IMR-90 (cell line): ENCODE measurements at regions not wholly inside any gene's neighbourhood (a gene's known extent, or its start where the extent isn't known, plus 50 kb on each side); places are given as distances from the start of the nearest gene placed in this dataset.

Experiments used
- ATAC-seq: fragments of 200-7000 bp; cut with Tn5 transposase; 2 replicates; pipeline ENCODE4 v1.9.1; 2020; ENCODE audit warnings: low read depth, mild to moderate bottlenecking, moderate library complexity
- BruUV-seq: library from RNA; stranded (reverse); fragments of 400-500 nt; replicated peaks from 2 replicates; lab custom pipeline; 2021; lab: Mats Ljungman, UMichigan
- CTCF ChIA-PET: fragments of 300-600 bp; formaldehyde crosslinking; extraction: SDS; loops from one replicate; lab custom pipeline; 2021; ENCODE audit warnings: antibody characterized with exemption; lab: Yijun Ruan, JAX
- POLR2A ChIA-PET: fragments of 300-600 bp; sonication (Branson Sonifier 250); formaldehyde crosslinking; loops from one replicate; lab custom pipeline; 2022; ENCODE audit warnings: antibody characterized with exemption; ENCODE audit not compliant: unreplicated experiment; lab: Charles Lee
- DNase-seq: peaks from one replicate; pipeline ENCODE4 v3.0.0; 2013
- H2AFZ ChIP-seq: replicated peaks from 2 replicates; pipeline ENCODE3; 2013; ENCODE audit warnings: low read length, mild to moderate bottlenecking; ENCODE audit not compliant: poor library complexity
- H2AK5ac ChIP-seq: 2 replicates; pipeline ENCODE4 v1.6.1; 2013; ENCODE audit warnings: low read depth, low read length, inconsistent platforms
- H2AK9ac ChIP-seq: replicated peaks from 2 replicates; pipeline ENCODE3; 2013; ENCODE audit warnings: mild to moderate bottlenecking, low read depth, low read length, moderate library complexity; ENCODE audit not compliant: poor library complexity
- H2BK120ac ChIP-seq: 2 replicates; pipeline ENCODE4 v1.6.1; 2013; ENCODE audit warnings: low read depth, low read length, inconsistent platforms
- H2BK15ac ChIP-seq: 3 replicates; pipeline ENCODE4 v1.6.1; 2013; ENCODE audit warnings: low read depth, low read length, inconsistent platforms
- H2BK20ac ChIP-seq: 2 replicates; pipeline ENCODE4 v1.6.1; 2013; ENCODE audit warnings: low read depth, mild to moderate bottlenecking, inconsistent platforms, low read length, moderate library complexity
- H2BK5ac ChIP-seq: 2 replicates; pipeline ENCODE4 v1.6.1; 2013; ENCODE audit warnings: mild to moderate bottlenecking, low read depth, low read length, inconsistent platforms; ENCODE audit not compliant: poor library complexity, severe bottlenecking
- H3K14ac ChIP-seq: replicated peaks from 2 replicates; pipeline ENCODE4 v1.6.1; 2013; ENCODE audit warnings: low read depth, low read length, inconsistent platforms
- H3K18ac ChIP-seq: 2 replicates; pipeline ENCODE4 v1.6.1; 2013; ENCODE audit warnings: low read depth, low read length, control low read depth
- H3K23ac ChIP-seq: 2 replicates; pipeline ENCODE4 v1.6.1; 2013; ENCODE audit warnings: low read depth, low read length, inconsistent platforms
- H3K27ac ChIP-seq: 2 replicates; pipeline ENCODE4 v1.5.1; 2013; ENCODE audit warnings: mild to moderate bottlenecking, control low read depth, low read length; ENCODE audit not compliant: insufficient read depth
- H3K27me3 ChIP-seq: 2 replicates; pipeline ENCODE4 v1.6.1; 2013; ENCODE audit warnings: low read length; ENCODE audit not compliant: control insufficient read depth, insufficient read depth
- H3K36me3 ChIP-seq: 2 replicates; pipeline ENCODE4 v1.6.1; 2013; ENCODE audit warnings: low read length, mixed read lengths; ENCODE audit not compliant: control insufficient read depth, insufficient read depth
- H3K4ac ChIP-seq: 2 replicates; pipeline ENCODE4 v1.6.1; 2013; ENCODE audit warnings: low read depth, low read length, inconsistent platforms
- H3K4me1 ChIP-seq: 2 replicates; pipeline ENCODE4 v1.6.1; 2013; ENCODE audit warnings: low read length, mixed read lengths; ENCODE audit not compliant: control insufficient read depth, insufficient read depth
- H3K4me2 ChIP-seq: 2 replicates; pipeline ENCODE4 v1.6.1; 2013; ENCODE audit warnings: low read depth, mild to moderate bottlenecking, control low read depth, low read length, moderate library complexity
- H3K4me3 ChIP-seq: 2 replicates; pipeline ENCODE4 v1.5.1; 2013; ENCODE audit warnings: low read depth, mild to moderate bottlenecking, control low read depth, low read length, moderate library complexity; ENCODE audit not compliant: insufficient read depth
- H3K56ac ChIP-seq: 2 replicates; pipeline ENCODE4 v1.6.1; 2013; ENCODE audit warnings: low read length, inconsistent platforms; ENCODE audit not compliant: insufficient read depth; ENCODE audit errors: extremely low read depth
- H3K79me1 ChIP-seq, 2 experiments: 2 replicates each; pipeline ENCODE4 v1.6.1; 2013; ENCODE audit warnings: low read length in 2 of 2, inconsistent platforms in 1 of 2, low read depth in 1 of 2
- H3K9ac ChIP-seq: 2 replicates; pipeline ENCODE4 v1.6.1; 2013; ENCODE audit warnings: low read depth, low read length, control low read depth
- H3K9me1 ChIP-seq: 2 replicates; pipeline ENCODE4 v1.6.1; 2013; ENCODE audit warnings: low read length, inconsistent platforms; ENCODE audit not compliant: insufficient read depth
- H3K9me3 ChIP-seq: 2 replicates; pipeline ENCODE4 v1.6.1; 2013; ENCODE audit warnings: low read length; ENCODE audit not compliant: control insufficient read depth, insufficient read depth
- H4K20me1 ChIP-seq: 2 replicates; pipeline ENCODE4 v1.6.1; 2013; ENCODE audit warnings: low read length, inconsistent platforms; ENCODE audit not compliant: insufficient read depth
- H4K5ac ChIP-seq: 2 replicates; pipeline ENCODE4 v1.6.1; 2013; ENCODE audit warnings: mild to moderate bottlenecking, low read depth, low read length, control low read depth
- H4K8ac ChIP-seq, 2 experiments: 2 replicates each; pipeline ENCODE4 v1.6.1; 2013; ENCODE audit warnings: low read depth in 2 of 2, low read length in 2 of 2, control low read depth in 1 of 2, inconsistent platforms in 1 of 2
- H4K91ac ChIP-seq: 2 replicates; pipeline ENCODE4 v1.6.1; 2013; ENCODE audit warnings: low read depth, low read length, inconsistent platforms; ENCODE audit not compliant: insufficient read depth
- FOS ChIP-seq: fragments of 150-350 bp; IDR thresholded peaks from 2 replicates; pipeline ENCODE4 v1.6.1; 2016; ENCODE audit warnings: low read depth, low read length
- MAFK ChIP-seq: IDR thresholded peaks from 2 replicates; pipeline ENCODE4 v1.6.1; 2012; ENCODE audit warnings: low read depth, low read length, improper control_type of control experiment
- POLR2A ChIP-seq: IDR thresholded peaks from 2 replicates; pipeline ENCODE4 v1.6.1; 2012; ENCODE audit warnings: mild to moderate bottlenecking, low read depth, low read length
- RFX5 ChIP-seq: IDR thresholded peaks from 2 replicates; pipeline ENCODE4 v1.8.0; 2012; ENCODE audit warnings: low read depth, mild to moderate bottlenecking, low read length, moderate library complexity
- WGBS, 2 experiments: methylation state at CpG; one replicate each; pipeline versions ENCODE4 v1.1.5 to v1.1.7; 2013; ENCODE audit warnings: missing lambda C conversion rate in 2 of 2; ENCODE audit not compliant: insufficient read length in 1 of 2; ENCODE audit errors: extremely low coverage in 2 of 2; 5-methylcytosine and 5-hydroxymethylcytosine counted together
- dilution Hi-C: fragments of 300-500 bp; cut with HindIII; formaldehyde crosslinking; loops from one replicate; pipeline ENCODE4 v1.14.3; 2018; ENCODE audit warnings: low sequenced_read_pairs; ENCODE audit not compliant: unreplicated experiment
- in situ Hi-C: fragments of 300-500 bp; cut with MboI; formaldehyde crosslinking; loops from 3 replicates; pipeline ENCODE4 v1.14.3; 2019; ENCODE audit warnings: low sequenced_read_pairs, inconsistent platforms, mixed read lengths
- intact Hi-C: fragments of 100-400 bp; cut with micrococcal nuclease; formaldehyde crosslinking; loops from 2 replicates; pipeline ENCODE4 v1.10.0; 2022

- dilution Hi-C loops (no loop called here), in situ Hi-C loops (no loop called here), intact Hi-C loops (no loop called here)
- 20% methylated on average over 1 of the region's 2 CpGs; no CpG with 5 or more reads in 1 of the 2 experiments for WGBS, 2 experiments
- Histone ChIP-seq H2AK5ac (no peak overlapping the region), H3K4me3 (no peak overlapping the region), H2BK120ac (no peak overlapping the region), H4K8ac (no peak overlapping the region), H3K27ac (no peak overlapping the region), H3K4me2 (no peak overlapping the region), H3K79me1 (no peaks in the 10 kb centered on the region), H3K9me1 (no peaks in the 10 kb centered on the region), H3K27me3 (no peaks in the 10 kb centered on the region), H3K9ac (no peak overlapping the region), H3K36me3 (no peaks in the 10 kb centered on the region), H3K18ac (no peak overlapping the region), H2AFZ (no peak overlapping the region), H3K23ac (no peak overlapping the region), H2BK15ac (no peak overlapping the region), H2AK9ac (no peak overlapping the region), H3K4me1 (no peaks in the 10 kb centered on the region), H3K4ac (no peak overlapping the region), H4K5ac (no peak overlapping the region), H2BK20ac (no peak overlapping the region), H3K56ac (no peak overlapping the region), H4K91ac (no peak overlapping the region), H2BK5ac (no peak overlapping the region), H3K9me3 (peaks cover 34% of the 10 kb centered on the region), H4K20me1 (no peaks in the 10 kb centered on the region), H3K14ac (no peak overlapping the region)
- ATAC-seq, result no peak
- POLR2A ChIA-PET, result no interaction called here
- BruUV-seq, result no TSS peak
- TF ChIP-seq RFX5 (no peak), FOS (no peak), POLR2A (no peak), MAFK (no peak)
- CTCF ChIA-PET, result no interaction called here
- DNase-seq, result no peak
These were observed 1044.4 kb downstream of the UQCRFS1 start for GRCh38 chr19:28168557-28168956.
